ENCODE measurements at regions not wholly inside any gene's neighbourhood (a gene's known extent, or its start where the extent isn't known, plus 50 kb on each side); places are given as distances from the start of the nearest gene placed in this dataset.

GRCh38 chr3:72661115-72661457 is 187.2 kb downstream of the SHQ1 start:
- no peak for TF ChIP-seq POLR2A (IDR thresholded peaks at IDR 0.05)
- no peak for TF ChIP-seq CTCF (IDR thresholded peaks at IDR 0.05)
